ENCODE measurements at regions not wholly inside any gene's neighbourhood (a gene's known extent, or its start where the extent isn't known, plus 50 kb on each side); places are given as distances from the start of the nearest gene placed in this dataset.

- TF ChIP-seq CTCF (conservative IDR thresholded peaks at IDR 0.05 in 1 of 2, IDR thresholded peaks at IDR 0.05 in 1 of 2; ENCODE audit: extremely low read depth in 1 of 2, insufficient read depth in 1 of 2, low read depth in 1 of 2, low read length in 2 of 2) = no peak
- TF ChIP-seq EZH2 (IDR thresholded peaks at IDR 0.05; ENCODE audit: borderline replicate concordance, low read length) = no peak
Measured at GRCh38 chr7:389911-390601, 100.1 kb downstream of the FOXL3 start.

Data from mammary epithelial cell (primary cell).